ENCODE measurements at regions not wholly inside any gene's neighbourhood (a gene's known extent, or its start where the extent isn't known, plus 50 kb on each side); places are given as distances from the start of the nearest gene placed in this dataset.
"Not testable (repeated sequence)": the region's sequence is repeated elsewhere in the genome, so short reads cannot be mapped to it uniquely, and the experiment has no call there.

DNA sequence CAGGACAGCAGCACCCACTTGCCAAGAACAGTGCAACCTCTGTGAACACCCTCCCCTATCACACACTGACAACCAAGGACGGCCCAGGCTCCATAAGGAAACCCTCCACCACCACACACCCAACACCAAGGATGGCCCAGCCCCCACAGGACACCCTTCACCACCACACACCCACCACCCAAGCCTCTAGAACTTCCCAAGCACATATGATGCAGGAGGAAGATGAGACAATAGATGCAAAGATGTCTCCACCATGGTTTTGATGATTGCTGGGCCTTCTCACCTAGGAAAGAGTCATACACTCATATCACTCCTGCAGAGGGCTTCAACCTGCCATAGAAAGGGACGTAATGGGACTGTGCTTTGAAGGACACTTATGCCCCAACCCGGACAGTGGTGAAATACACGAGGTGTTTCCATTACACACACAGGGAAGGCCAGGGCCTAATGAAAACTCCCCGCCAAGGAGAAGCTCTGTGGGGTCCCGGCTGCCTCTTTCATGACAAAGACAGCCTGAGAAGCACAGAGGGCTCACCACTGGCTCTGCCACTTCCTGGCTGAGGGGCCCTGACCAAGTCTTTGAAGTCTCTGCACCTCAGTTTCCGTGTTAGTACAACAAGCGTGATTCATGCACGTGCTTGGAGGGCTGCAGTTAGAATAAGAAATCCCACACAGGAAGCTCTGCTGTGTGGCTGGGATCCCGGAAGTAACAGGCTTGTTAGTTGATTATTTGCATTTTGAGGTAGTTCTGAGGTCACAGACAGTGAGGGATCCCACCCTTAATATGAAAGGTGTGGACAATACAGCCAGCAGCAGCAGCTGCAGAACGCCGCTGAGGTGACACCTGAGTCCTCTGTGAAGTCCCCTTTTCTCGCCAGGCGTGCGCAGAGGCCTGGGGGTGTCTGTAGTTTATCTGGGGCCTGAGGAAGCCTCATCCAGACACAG, 61.9 kb upstream of the ATP12A start:
- peak; percentile 79 for DNase-seq

DNA sequence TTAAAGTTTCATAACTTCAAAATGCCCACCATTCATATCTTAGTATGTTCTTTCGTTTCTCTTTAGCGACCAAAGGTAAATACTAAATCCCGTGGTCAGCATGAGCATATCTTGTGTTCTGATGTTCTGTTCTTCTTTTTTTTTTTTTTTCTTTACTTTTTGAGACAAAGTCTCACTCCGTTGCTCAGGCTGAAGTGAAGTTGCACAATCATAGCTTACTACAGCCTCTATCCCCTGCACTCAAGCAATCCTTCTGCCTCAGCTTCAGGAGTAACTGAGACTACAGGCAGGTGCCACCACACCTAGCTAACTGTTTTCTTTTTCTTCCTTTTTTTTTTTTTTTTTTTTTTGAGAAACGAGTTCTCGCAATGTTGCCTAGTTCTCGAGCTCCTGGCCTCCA, 60.9 kb upstream of the ATP12A start:
- DNase-seq = no peak

DNA sequence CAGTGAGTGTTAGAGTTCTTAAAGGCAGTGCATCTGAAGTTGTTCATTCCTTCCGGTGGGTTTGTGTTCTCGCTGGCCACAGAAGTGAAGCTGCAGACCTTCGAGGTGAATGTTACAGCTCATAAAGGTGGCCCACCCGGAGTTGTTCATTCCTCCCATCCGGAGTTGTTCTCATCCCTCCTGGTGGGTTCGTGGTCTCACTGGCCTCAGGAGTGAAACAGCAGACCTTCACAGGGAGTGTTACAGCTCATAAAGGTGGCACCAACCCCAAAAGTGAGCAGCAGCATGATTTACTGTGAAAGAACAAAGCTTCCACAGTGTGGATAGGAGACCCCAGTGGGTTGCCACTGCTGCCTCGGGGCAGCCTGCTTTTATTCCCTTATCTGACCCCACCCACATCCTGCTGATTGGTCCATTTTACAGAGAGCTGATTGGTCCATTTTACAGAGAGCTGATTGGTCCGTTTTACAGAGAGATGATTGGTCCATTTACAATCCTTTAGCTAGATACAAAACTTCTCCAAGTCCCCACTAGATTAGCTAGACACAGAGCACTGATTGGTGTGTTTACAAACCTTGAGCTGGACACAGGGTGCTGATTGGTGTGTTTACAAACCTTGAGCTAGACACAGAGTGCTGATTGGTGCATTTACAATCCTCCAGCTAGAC, 57.6 kb upstream of the ATP12A start:
- not testable (repeated sequence) for DNase-seq

DNA sequence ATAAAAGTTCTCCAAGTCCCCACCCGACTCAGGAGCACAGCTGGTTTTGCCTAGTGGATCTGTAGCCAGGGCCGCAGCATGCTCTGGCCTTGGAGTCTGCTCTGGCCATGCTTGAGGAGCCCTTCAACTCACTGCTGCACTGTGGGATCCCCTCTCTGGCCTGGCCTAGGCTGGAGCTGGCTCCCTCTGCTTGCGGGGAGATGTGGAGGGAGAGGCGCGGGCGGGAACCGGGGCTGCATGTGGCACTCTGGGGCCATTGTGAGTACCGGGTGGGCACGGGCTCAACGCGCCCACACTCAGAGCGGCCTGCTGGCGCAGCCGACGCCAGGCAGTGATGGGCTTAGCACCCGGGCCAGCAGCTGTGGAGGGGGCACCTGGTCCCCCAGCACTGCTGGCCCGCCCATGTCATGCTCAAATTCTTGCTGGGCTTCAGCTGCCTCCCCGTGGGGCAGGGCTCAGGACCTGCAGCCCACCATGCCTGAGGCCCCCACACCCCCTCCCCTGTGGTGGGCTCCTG, 57.0 kb upstream of the ATP12A start:
- DNase-seq = no peak

DNA sequence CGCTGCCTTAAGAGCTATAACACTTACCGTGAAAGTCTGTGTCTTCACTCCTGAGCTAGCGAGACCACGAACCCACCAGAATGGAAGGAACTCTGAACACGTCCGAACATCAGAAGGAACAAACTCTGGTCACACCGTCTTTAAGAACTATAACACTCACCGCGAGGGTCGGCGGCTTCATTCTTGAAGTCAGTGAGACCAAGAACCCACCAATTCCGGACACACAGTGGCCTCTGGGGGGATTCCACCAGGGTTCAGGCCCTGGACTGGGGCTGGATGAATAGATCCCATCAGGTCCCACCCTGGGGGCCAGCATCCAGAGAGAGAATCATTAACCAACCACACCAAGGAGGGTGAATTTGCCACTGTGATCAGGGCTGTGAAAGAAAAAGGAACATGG, 55.8 kb upstream of the ATP12A start:
- no peak for DNase-seq

DNA sequence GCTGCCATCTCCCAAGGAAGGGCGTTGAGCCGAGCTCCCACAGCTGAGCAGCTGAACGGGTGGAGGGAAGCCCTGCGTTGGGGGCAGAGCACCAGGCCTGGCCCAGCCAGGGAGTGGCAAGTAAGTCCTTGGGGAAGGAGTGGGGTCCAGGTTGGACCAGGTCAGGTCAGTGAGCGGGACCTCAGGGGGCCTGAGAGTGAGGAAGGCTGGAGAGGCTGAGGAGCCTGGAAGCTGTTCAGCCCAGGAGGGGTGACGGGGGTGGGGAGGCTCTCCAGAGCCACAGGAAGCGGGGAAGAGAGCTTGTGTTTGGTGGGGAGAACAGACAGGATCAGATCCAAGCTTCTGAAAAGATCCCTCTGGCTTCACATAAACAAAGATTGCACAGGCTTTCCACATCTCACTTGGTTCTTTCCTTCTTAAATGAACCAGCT, 55.4 kb upstream of the ATP12A start:
- DNase-seq = no peak

DNA sequence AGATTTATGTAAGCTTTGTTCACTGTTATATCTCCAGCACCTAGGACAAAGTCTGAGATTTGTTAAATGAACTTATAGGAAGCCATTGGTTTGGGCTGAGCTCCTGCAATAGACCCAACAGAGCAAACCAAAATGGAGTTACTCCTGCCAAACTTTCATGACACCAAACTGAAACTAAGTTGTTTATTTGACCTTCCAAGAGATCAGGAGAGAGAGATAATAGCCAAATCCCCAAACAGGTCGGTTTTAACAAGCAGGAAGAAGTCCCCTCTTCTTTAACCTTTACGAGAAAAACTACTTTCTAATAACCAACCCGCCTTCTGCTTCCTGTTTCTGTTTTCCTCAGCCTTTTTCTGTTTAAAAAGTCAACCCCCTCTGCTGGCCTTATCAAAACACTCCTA, 54.9 kb upstream of the ATP12A start:
- DNase-seq = no peak

DNA sequence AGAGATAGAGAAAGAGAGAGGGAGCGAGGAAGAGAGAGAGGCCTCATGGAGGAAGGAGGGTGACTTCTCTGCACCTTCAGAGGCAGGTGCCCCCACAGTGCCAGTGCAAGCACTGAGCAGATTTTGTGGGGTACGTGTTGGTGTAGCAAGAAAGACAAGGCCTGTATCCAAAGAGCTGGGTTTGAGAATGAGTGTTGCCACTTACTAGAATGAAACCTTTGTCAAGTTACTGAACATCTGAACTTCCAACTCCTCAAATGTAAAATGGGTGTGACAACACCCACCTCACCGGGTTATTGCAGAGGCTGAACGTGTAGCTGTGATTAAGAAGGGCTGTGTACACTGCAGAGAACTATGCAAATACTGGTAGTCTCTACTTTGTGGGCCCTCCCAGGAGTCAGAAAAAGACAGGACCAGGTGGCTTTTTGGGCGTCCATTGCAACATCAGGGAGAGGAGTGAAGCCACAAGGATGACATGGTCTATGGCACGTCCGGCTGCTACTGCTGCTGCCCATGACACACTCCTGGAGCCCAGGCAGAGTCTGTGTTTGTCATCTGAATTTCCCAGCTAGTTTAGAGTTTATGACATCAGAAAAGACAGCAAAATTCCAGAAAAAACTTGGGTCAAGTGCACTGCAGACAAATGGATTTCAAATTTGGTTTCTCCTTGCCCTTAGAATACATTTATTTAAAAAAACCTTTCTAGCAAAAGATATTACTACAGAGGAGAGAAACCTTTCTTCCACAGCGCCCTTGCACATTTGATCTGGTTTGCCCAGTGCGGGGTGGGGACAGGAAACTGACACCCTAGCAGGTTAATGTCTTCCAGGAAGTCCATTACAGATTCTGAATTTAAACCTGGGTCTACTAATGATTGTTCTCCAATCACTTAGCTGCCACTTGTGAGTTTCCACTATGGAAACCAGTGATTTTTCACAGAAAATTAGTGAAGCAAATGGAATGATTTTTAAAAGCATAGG, 54.0 kb upstream of the ATP12A start:
- DNase-seq = no peak

DNA sequence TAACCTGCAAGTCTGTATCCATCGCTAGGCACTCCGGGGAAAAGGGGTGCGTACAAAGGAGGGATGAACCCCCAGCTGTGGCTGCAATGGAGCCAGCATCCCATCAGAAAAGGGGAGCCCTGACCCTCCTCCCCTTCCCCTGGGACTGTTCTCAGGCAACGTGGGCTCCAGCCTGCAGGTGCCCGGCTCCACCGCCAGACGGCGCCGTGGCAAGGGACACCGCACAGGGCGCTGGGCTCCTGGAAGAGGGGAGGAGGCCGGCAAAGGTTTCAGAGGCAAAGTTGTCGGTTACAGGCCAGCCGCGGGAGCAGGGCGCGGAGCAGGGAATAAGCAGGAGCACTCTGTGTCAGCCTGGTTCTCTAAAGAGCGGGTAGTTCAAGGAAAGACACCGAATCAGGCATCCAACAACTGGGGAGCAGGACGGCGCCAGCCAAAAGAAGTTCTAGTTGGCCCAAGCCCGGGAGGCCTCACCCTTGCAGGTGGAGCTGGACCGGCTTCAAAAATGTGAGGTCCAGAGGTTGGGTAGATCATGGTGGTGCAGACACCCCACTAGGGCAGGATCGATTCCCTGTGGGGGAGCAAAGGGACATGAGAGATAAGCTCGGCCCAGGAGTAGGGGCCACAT, 53.0 kb upstream of the ATP12A start:
- no peak for DNase-seq

DNA sequence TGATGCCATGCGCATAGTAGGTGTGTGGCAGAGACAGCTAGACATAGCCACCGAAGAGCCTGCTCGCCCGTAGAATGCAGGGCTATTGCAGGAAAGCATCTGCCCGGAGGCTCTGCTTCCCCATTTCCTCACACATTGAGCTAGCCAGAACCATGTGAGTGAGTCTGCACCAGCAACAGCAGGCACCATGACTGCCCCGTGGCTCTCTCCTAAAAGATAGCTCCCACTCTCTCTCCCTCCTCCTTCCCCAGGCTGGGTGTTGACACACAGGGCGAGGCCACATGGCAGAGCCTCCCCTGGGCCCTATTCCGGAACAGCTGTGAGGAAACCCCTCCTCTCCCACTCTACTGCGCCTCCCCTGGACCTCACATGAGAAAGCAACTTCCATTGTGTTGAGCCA, 52.3 kb upstream of the ATP12A start:
- no peak for DNase-seq

DNA sequence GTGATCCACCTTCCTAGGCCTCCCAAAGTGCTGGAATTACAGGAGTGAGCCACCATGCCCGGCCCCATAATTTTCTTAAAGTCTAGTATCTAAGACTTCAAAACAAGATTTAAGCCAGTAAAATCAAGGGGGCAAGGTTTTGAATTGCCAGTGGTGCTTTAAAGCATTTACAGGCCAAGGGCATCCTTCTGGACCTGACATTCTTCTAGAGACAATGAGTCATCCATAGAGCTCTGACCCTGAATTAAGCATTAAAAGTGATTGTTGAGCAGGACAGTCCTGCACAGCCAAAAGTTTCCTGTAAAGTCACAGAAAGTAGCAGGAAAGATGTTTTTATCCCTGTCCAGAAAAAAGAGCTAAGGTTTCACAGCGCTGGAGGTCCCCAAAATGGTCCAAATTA, 50.9 kb upstream of the ATP12A start:
- no peak for DNase-seq

DNA sequence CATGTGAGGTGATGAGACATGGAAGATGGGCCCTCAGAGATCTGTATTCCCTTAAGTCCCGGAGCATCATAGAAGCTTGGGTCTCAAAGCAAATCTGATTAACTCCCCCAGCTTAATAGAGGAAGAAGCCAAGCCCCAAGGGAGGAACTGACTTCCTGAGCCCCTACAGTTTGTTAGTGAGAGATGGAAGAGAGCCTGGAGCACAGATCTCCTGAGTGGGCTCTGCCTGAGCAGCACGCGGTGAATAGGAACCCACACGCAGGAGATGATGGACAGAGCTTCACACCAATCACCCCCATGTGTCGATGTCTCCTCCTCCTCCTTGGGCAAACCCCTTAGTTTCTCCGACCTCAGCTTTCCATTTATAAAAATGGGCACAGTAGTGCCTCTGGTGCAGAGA, 50.1 kb upstream of the ATP12A start:
- no peak for DNase-seq
